ENCODE measurements at regions not wholly inside any gene's neighbourhood (a gene's known extent, or its start where the extent isn't known, plus 50 kb on each side); places are given as distances from the start of the nearest gene placed in this dataset.

GRCh38 chr5:130939059-130939458 is 226.0 kb downstream of the HINT1 start:
- H3K4me2 ChIP-seq, result no peak overlapping the region
- no peaks in the 10 kb centered on the region for H3K36me3 ChIP-seq
- H3K4me3 ChIP-seq, result no peak overlapping the region
- H3F3A ChIP-seq (ENCODE audit: low read depth), result no peaks in the 10 kb centered on the region
- H3K4me3 Mint-ChIP-seq, result no peak overlapping the region
- H3K27ac ChIP-seq, result no peak overlapping the region
- H3K9me3 ChIP-seq (ENCODE audit: low read depth), result no peaks in the 10 kb centered on the region
- DNase-seq (ENCODE audit: low spot score), result no peak
- H3K27ac Mint-ChIP-seq, result no peak overlapping the region
- H2AFZ ChIP-seq (replicated peaks), result no peak overlapping the region
- H3K27me3 ChIP-seq, result no peaks in the 10 kb centered on the region
- peaks cover 4% of the 10 kb centered on the region for H3K4me1 ChIP-seq
- H3K27me3 Mint-ChIP-seq (ENCODE audit: insufficient read depth, low read depth), result peaks cover 2% of the 10 kb centered on the region
- no peak overlapping the region for H3K9ac ChIP-seq
- TF ChIP-seq, protein P1, sequence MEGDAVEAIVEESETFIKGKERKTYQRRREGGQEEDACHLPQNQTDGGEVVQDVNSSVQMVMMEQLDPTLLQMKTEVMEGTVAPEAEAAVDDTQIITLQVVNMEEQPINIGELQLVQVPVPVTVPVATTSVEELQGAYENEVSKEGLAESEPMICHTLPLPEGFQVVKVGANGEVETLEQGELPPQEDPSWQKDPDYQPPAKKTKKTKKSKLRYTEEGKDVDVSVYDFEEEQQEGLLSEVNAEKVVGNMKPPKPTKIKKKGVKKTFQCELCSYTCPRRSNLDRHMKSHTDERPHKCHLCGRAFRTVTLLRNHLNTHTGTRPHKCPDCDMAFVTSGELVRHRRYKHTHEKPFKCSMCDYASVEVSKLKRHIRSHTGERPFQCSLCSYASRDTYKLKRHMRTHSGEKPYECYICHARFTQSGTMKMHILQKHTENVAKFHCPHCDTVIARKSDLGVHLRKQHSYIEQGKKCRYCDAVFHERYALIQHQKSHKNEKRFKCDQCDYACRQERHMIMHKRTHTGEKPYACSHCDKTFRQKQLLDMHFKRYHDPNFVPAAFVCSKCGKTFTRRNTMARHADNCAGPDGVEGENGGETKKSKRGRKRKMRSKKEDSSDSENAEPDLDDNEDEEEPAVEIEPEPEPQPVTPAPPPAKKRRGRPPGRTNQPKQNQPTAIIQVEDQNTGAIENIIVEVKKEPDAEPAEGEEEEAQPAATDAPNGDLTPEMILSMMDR (IDR thresholded peaks at IDR 0.05), result no peak
- TF ChIP-seq EZH2 (IDR thresholded peaks at IDR 0.05) (no peak), EZH2phosphoT487 (IDR thresholded peaks at IDR 0.05) (no peak)
- H4K20me1 ChIP-seq (ENCODE audit: low read depth), result no peaks in the 10 kb centered on the region
- no peaks in the 10 kb centered on the region for H3K9me3 Mint-ChIP-seq
- H3K4me1 Mint-ChIP-seq, result peaks cover 13% of the 10 kb centered on the region
- no peaks in the 10 kb centered on the region for H3K36me3 Mint-ChIP-seq
- no peaks in the 10 kb centered on the region for H3K79me2 ChIP-seq (ENCODE audit: low read depth)

- H3K4me3 Mint-ChIP-seq, result no peak overlapping the region
These were observed 228.0 kb downstream of the HINT1 start for GRCh38 chr5:130937046-130937445.

DNA sequence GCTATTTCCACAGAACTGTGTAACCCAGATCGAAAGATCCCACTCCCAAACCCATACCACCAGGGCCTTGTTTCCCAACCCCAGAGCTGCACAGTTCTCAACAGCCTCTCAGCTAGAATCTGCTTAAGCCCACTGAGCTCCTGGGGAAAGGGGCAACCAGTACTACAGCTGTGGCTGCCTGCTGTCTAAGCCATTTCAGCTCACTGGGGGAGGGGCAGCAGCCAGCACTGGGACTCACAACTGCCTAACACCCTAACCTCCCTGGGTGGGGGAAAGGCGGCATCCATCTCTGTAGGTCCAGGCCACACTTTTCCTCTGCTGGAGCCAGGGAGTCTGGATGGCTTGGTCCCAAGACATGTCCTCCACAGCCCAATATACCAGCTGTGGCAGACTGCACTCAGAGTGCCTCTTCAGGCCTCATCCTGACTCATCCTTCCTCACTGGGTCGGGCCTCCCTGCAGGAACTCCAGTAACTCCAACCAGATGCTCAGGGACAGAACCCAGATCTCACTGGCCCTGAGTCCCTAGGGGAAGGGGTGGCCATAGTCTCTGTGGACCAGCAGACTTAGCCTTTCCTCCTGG is 241.4 kb downstream of the HINT1 start:
- DNase-seq (ENCODE audit: low spot score), result peak; percentile 10
- TF ChIP-seq, protein P1 (IDR thresholded peaks at IDR 0.05), result no peak
- no peak for TF ChIP-seq EZH2 (IDR thresholded peaks at IDR 0.05)
- no peak for TF ChIP-seq EZH2phosphoT487 (IDR thresholded peaks at IDR 0.05)
- no peaks in the 10 kb centered on the region for H3K9me3 ChIP-seq (ENCODE audit: low read depth)

More at GRCh38 chr5:130937046-130937445, 228.0 kb downstream of the HINT1 start:
- Histone ChIP-seq H2AFZ (replicated peaks) (peak overlapping the region; percentile 26), H3K4me2 (no peak overlapping the region), H3K27ac (no peak overlapping the region), H3K79me2 (ENCODE audit: low read depth) (no peaks in the 10 kb centered on the region), H3K4me1 (peaks cover 4% of the 10 kb centered on the region), H3K4me3 (no peak overlapping the region), H4K20me1 (ENCODE audit: low read depth) (no peaks in the 10 kb centered on the region), H3K9me3 (ENCODE audit: low read depth) (no peaks in the 10 kb centered on the region), H3K9ac (no peak overlapping the region), H3F3A (ENCODE audit: low read depth) (no peaks in the 10 kb centered on the region), H3K36me3 (no peaks in the 10 kb centered on the region), H3K27me3 (no peaks in the 10 kb centered on the region)
- peaks cover 2% of the 10 kb centered on the region for H3K27me3 Mint-ChIP-seq (ENCODE audit: insufficient read depth, low read depth)
- H3K36me3 Mint-ChIP-seq, result no peaks in the 10 kb centered on the region
- TF ChIP-seq, protein P1 (IDR thresholded peaks at IDR 0.05), result no peak
- TF ChIP-seq EZH2phosphoT487 (IDR thresholded peaks at IDR 0.05) (no peak), EZH2 (IDR thresholded peaks at IDR 0.05) (no peak)
- peaks cover 13% of the 10 kb centered on the region for H3K4me1 Mint-ChIP-seq
- no peak overlapping the region for H3K27ac Mint-ChIP-seq
- no peaks in the 10 kb centered on the region for H3K9me3 Mint-ChIP-seq
- no peak for DNase-seq (ENCODE audit: low spot score)

More for the DNA sequence above, 241.4 kb downstream of the HINT1 start:
- Histone ChIP-seq H3K4me1 (no peaks in the 10 kb centered on the region), H2AFZ (replicated peaks) (peak overlapping the region; percentile 40), H3F3A (ENCODE audit: low read depth) (no peaks in the 10 kb centered on the region), H3K27me3 (no peaks in the 10 kb centered on the region), H4K20me1 (ENCODE audit: low read depth) (no peaks in the 10 kb centered on the region), H3K27ac (no peak overlapping the region), H3K79me2 (ENCODE audit: low read depth) (no peaks in the 10 kb centered on the region), H3K4me2 (no peak overlapping the region), H3K4me3 (no peak overlapping the region), H3K36me3 (no peaks in the 10 kb centered on the region), H3K9ac (no peak overlapping the region)
- peaks cover 2% of the 10 kb centered on the region for H3K9me3 Mint-ChIP-seq
- H3K4me3 Mint-ChIP-seq, result no peak overlapping the region
- H3K27me3 Mint-ChIP-seq (ENCODE audit: insufficient read depth, low read depth), result peaks cover 2% of the 10 kb centered on the region
- no peaks in the 10 kb centered on the region for H3K36me3 Mint-ChIP-seq
- H3K4me1 Mint-ChIP-seq, result peaks cover 3% of the 10 kb centered on the region
- H3K27ac Mint-ChIP-seq, result no peak overlapping the region

Data from neural progenitor cell (in vitro differentiated cells).